Fibroblast of skin of right biceps (primary cell): ENCODE measurements at regions not wholly inside any gene's neighbourhood (a gene's known extent, or its start where the extent isn't known, plus 50 kb on each side); places are given as distances from the start of the nearest gene placed in this dataset.
A peak's percentile ranks its signal among the peaks of the same experiment; 100 is the strongest.
"Not testable (repeated sequence)": the region's sequence is repeated elsewhere in the genome, so short reads cannot be mapped to it uniquely, and the experiment has no call there.

Experiments
- DNase-seq: peaks from one replicate; pipeline ENCODE4 v3.0.0-alpha.2; 2013

- DNase-seq = no peak
Observed at GRCh38 chr6:168960551-168961263, 292.9 kb downstream of the THBS2 start.

- no peak for DNase-seq
Observed at GRCh38 chr6:168959696-168960095, 293.9 kb downstream of the THBS2 start.

- peak; percentile 82 for DNase-seq
Observed at GRCh38 chr6:168956884-168957730, 296.5 kb downstream of the THBS2 start.

GRCh38 chr6:168956141-168956838 is 297.4 kb downstream of the THBS2 start:
- DNase-seq = peak; percentile 54

- DNase-seq = no peak
Observed at GRCh38 chr6:168953461-168953860, 300.2 kb downstream of the THBS2 start.

GRCh38 chr6:168951217-168951616 is 302.4 kb downstream of the THBS2 start:
- DNase-seq = no peak

GRCh38 chr6:168950858-168951214 is 302.8 kb downstream of the THBS2 start:
- no peak for DNase-seq

GRCh38 chr6:168949981-168950857 is 303.4 kb downstream of the THBS2 start:
- DNase-seq = peak; percentile 42

GRCh38 chr6:168948990-168949531 is 304.6 kb downstream of the THBS2 start:
- no peak for DNase-seq

GRCh38 chr6:168948002-168948401 is 305.6 kb downstream of the THBS2 start:
- no peak for DNase-seq

GRCh38 chr6:168943231-168943905 is 310.3 kb downstream of the THBS2 start:
- DNase-seq = no peak

GRCh38 chr6:168942646-168943045 is 311.0 kb downstream of the THBS2 start:
- no peak for DNase-seq

- no peak for DNase-seq
Observed at GRCh38 chr6:168941036-168941435, 312.6 kb downstream of the THBS2 start.

GRCh38 chr6:168939796-168940195 is 313.9 kb downstream of the THBS2 start:
- no peak for DNase-seq

- no peak for DNase-seq
Observed at GRCh38 chr6:168939041-168939440, 314.6 kb downstream of the THBS2 start.

GRCh38 chr6:168938546-168938945 is 315.1 kb downstream of the THBS2 start:
- DNase-seq = no peak

GRCh38 chr6:168937054-168937453 is 316.6 kb downstream of the THBS2 start:
- DNase-seq = peak; percentile 33

- DNase-seq = no peak
Observed at GRCh38 chr6:168935628-168936010, 318.0 kb downstream of the THBS2 start.

GRCh38 chr6:168934660-168935627 is 318.7 kb downstream of the THBS2 start:
- no peak for DNase-seq

- not testable (repeated sequence) for DNase-seq
Observed at GRCh38 chr6:168932171-168932570, 321.5 kb downstream of the THBS2 start.
